Chondrocyte (in vitro differentiated cells): ENCODE measurements at regions not wholly inside any gene's neighbourhood (a gene's known extent, or its start where the extent isn't known, plus 50 kb on each side); places are given as distances from the start of the nearest gene placed in this dataset.

Experiments
- DNase-seq: peaks from one replicate; pipeline ENCODE4 v3.0.0; 2021; ENCODE audit warnings: mixed read lengths, low spot score
- H3K27ac Mint-ChIP-seq: one replicate; pipeline ENCODE4 v1.8.0; 2021; ENCODE audit warnings: mild to moderate bottlenecking, moderate library complexity, mixed read lengths; ENCODE audit not compliant: unreplicated experiment
- H3K27me3 Mint-ChIP-seq: 2 replicates; pipeline ENCODE4 v1.8.0; 2021; ENCODE audit warnings: low read depth, mixed read lengths
- H3K36me3 Mint-ChIP-seq: 2 replicates; pipeline ENCODE4 v1.8.0; 2021; ENCODE audit warnings: low read depth, mixed read lengths
- H3K4me1 Mint-ChIP-seq: 2 replicates; pipeline ENCODE4 v1.8.0; 2021; ENCODE audit warnings: low read depth, mild to moderate bottlenecking, mixed read lengths
- H3K4me3 Mint-ChIP-seq: one replicate; pipeline ENCODE4 v1.8.0; 2021; ENCODE audit warnings: mild to moderate bottlenecking, moderate library complexity, mixed read lengths; ENCODE audit not compliant: unreplicated experiment
- H3K9me3 Mint-ChIP-seq: 2 replicates; pipeline ENCODE4 v1.8.0; 2021; ENCODE audit warnings: low read depth, mixed read lengths
- CTCF ChIP-seq: fragments of 200-600 bp; sonication (generic); IDR thresholded peaks from 2 replicates; pipeline ENCODE4 v1.5.0; 2021; ENCODE audit warnings: antibody characterized with exemption, mild to moderate bottlenecking, moderate library complexity

DNA sequence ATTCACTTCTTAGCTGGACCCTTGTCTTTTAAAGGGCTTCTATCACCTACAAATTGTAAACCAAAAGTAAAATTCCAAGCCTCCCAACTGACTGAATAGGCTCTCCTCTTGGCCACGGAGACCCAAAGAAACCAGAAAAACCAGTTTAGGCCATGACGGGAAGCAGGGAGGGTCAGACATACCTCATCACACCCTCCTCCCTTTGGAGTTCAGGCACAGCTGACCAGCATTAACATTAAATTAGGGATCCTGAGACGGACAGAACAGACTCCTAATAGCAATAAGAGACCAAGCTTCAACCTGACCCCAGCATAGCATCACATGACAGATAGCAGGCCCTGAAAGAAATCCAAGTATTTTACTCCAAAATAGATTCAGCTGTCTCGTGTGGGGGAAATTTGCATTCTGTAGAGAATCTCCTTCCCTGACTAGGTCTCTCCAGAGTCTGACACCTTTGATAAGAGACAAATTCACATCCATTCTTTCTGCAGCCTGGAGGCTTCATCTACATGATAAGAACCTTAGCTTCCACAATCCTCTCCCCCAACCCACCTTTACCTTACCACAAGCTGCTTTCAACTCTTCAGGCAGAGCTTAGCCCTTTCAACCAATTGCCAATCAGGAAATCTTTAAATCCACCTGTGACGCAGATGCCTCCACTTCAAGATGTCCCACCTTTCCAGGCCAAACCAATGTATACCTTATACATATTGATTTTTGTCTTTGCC is 177.1 kb upstream of the RAB4A start:
- Mint-ChIP-seq H3K36me3 (no peaks in the 10 kb centered on the region), H3K27ac (no peak overlapping the region), H3K9me3 (no peaks in the 10 kb centered on the region), H3K4me1 (peaks cover 19% of the 10 kb centered on the region), H3K27me3 (peaks cover 12% of the 10 kb centered on the region), H3K4me3 (no peak overlapping the region)
- no peak for DNase-seq
- no peak for TF ChIP-seq CTCF

DNA sequence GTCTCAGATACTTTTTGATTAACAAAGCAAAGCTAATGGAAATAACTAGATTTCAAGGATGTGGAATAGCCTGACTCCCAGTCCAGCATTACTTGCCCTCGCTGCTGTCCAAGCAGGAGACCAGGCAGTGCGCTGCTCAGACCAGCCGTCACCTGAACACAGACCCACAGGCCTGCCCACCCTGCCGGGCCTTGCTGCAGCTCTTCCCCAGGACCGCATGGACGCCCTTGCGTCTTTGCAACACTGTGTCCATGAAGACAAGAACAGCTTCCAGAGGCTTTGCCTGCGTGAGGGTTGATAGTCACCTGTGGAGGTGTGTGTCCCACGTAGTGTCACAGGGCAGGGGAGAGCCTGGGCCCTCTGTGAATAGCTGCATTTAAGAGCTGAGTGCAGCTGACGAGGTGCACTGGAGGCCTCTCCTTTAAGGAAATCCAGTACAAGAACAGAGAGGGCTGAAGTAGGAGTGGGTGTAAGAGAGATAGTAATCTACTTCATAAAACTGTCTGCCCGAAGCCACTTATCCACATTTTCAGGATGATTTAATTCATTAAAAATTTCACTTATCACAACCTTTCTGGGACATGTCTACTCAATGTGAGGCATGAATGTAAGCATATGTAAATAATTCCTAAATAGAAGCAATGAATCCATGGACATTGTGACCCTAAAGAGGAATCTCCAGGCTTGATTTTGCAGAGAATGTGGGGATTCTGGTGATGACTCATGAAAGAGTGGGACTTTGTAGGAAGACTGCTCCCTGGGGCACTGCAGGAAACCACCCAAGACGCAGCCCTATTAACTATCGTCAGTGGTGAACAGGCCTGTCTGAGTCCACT is 176.2 kb upstream of the RAB4A start:
- Mint-ChIP-seq H3K4me3 (no peak overlapping the region), H3K36me3 (no peaks in the 10 kb centered on the region), H3K27ac (no peak overlapping the region), H3K4me1 (peaks cover 21% of the 10 kb centered on the region), H3K9me3 (no peaks in the 10 kb centered on the region), H3K27me3 (peaks cover 13% of the 10 kb centered on the region)
- no peak for TF ChIP-seq CTCF
- DNase-seq = no peak

GRCh38 chr1:229095325-229095724 is 175.6 kb upstream of the RAB4A start:
- DNase-seq = no peak
- Mint-ChIP-seq H3K27me3 (peaks cover 11% of the 10 kb centered on the region), H3K9me3 (no peaks in the 10 kb centered on the region), H3K36me3 (no peaks in the 10 kb centered on the region), H3K4me1 (peaks cover 21% of the 10 kb centered on the region), H3K27ac (no peak overlapping the region), H3K4me3 (no peak overlapping the region)
- no peak for TF ChIP-seq CTCF

GRCh38 chr1:229097356-229097755 is 173.6 kb upstream of the RAB4A start:
- H3K4me3 Mint-ChIP-seq = no peak overlapping the region
- H3K27me3 Mint-ChIP-seq = peaks cover 22% of the 10 kb centered on the region
- H3K4me1 Mint-ChIP-seq = peaks cover 25% of the 10 kb centered on the region
- no peak for DNase-seq
- no peaks in the 10 kb centered on the region for H3K36me3 Mint-ChIP-seq
- H3K27ac Mint-ChIP-seq = no peak overlapping the region
- no peaks in the 10 kb centered on the region for H3K9me3 Mint-ChIP-seq
- no peak for TF ChIP-seq CTCF

DNA sequence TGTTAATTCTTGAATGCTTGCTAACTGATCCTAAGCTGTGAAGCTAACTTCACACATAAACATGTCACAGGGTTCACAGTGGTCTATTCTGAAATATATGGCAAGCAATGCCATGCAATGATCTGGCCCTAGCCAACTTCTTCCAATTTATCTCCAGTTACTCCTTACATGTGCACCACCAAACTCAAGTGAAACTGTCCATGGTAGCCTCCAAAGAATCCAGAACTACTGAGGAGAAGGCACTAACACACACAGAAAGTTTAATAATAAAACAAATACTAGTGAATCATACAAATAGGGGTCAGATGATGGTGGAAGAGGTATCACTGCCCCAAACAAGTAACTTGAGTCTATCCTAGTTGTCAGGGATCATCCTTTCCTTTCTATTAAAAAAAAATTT is 172.6 kb upstream of the RAB4A start:
- Mint-ChIP-seq H3K27me3 (peaks cover 24% of the 10 kb centered on the region), H3K36me3 (no peaks in the 10 kb centered on the region), H3K27ac (no peak overlapping the region), H3K4me1 (peaks cover 23% of the 10 kb centered on the region), H3K9me3 (no peaks in the 10 kb centered on the region), H3K4me3 (no peak overlapping the region)
- no peak for TF ChIP-seq CTCF
- DNase-seq = no peak
